ENCODE measurements at regions not wholly inside any gene's neighbourhood (a gene's known extent, or its start where the extent isn't known, plus 50 kb on each side); places are given as distances from the start of the nearest gene placed in this dataset.
A peak's percentile ranks its signal among the peaks of the same experiment; 100 is the strongest.

DNA sequence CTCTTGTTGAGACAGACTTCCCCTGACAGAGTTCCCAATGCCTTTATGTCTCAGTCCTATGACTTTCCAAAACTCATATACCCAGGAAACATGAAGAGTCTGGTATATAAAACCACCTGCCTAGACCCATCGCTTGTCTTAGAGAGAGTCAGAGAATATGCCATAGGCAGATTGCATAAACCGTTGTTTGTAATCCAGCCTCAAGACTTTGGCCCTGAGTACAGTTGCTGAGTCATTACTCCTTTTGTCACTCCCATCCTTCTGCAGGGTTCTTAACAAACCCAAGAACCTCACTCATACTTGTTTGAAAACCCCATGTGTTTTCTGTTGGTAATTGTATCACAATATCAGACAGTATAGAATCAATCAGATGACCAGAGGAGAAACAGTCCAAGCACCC is 616.3 kb downstream of the SLCO4C1 start:
- DNase-seq (ENCODE audit: low spot score) = no peak
- in situ Hi-C loops (cut with MboI; ENCODE audit: low sequenced_read_pairs, unreplicated experiment) = no loop called here

GRCh38 chr5:101678481-101679193 is 617.4 kb downstream of the SLCO4C1 start:
- TF ChIP-seq, protein P1, sequence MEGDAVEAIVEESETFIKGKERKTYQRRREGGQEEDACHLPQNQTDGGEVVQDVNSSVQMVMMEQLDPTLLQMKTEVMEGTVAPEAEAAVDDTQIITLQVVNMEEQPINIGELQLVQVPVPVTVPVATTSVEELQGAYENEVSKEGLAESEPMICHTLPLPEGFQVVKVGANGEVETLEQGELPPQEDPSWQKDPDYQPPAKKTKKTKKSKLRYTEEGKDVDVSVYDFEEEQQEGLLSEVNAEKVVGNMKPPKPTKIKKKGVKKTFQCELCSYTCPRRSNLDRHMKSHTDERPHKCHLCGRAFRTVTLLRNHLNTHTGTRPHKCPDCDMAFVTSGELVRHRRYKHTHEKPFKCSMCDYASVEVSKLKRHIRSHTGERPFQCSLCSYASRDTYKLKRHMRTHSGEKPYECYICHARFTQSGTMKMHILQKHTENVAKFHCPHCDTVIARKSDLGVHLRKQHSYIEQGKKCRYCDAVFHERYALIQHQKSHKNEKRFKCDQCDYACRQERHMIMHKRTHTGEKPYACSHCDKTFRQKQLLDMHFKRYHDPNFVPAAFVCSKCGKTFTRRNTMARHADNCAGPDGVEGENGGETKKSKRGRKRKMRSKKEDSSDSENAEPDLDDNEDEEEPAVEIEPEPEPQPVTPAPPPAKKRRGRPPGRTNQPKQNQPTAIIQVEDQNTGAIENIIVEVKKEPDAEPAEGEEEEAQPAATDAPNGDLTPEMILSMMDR (IDR thresholded peaks at IDR 0.05; ENCODE audit: borderline replicate concordance, control extremely low read depth, extremely low read depth, insufficient read depth, missing control alignments) = peak; percentile 58
- DNase-seq (ENCODE audit: low spot score) = peak; percentile 13
- in situ Hi-C loops (cut with MboI; ENCODE audit: low sequenced_read_pairs, unreplicated experiment) = no loop called here

More for the DNA sequence above, 616.3 kb downstream of the SLCO4C1 start:
- TF ChIP-seq, protein P1 (IDR thresholded peaks at IDR 0.05; ENCODE audit: borderline replicate concordance, control extremely low read depth, extremely low read depth, insufficient read depth, missing control alignments) = no peak

DNA sequence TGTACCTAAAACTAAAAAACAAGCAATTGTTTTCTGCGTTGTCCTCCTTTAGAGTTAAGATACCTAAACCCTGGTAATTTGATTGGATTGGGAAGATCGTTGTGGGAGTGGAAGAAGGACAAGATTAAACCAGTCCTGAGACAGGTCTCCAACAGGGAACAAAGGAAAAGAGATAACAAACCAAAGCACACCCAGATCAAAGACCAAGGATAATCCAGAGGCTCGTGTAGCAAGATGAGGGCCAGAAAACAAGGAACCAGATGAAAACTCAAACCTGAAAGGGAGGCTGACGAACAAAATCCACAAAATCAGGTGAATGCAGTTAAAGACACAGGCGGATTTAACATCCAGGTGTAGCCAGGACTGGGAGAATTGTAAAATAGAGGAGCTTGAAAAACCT is 618.1 kb downstream of the SLCO4C1 start:
- in situ Hi-C loops (cut with MboI; ENCODE audit: low sequenced_read_pairs, unreplicated experiment) = no loop called here
- TF ChIP-seq, protein P1 (IDR thresholded peaks at IDR 0.05; ENCODE audit: borderline replicate concordance, control extremely low read depth, extremely low read depth, insufficient read depth, missing control alignments) = no peak
- DNase-seq (ENCODE audit: low spot score) = no peak

GRCh38 chr5:101676646-101677045 is 619.4 kb downstream of the SLCO4C1 start:
- no peak for DNase-seq (ENCODE audit: low spot score)
- in situ Hi-C loops (cut with MboI; ENCODE audit: low sequenced_read_pairs, unreplicated experiment) = no loop called here
- TF ChIP-seq, protein P1 (IDR thresholded peaks at IDR 0.05; ENCODE audit: borderline replicate concordance, control extremely low read depth, extremely low read depth, insufficient read depth, missing control alignments) = no peak

DNA sequence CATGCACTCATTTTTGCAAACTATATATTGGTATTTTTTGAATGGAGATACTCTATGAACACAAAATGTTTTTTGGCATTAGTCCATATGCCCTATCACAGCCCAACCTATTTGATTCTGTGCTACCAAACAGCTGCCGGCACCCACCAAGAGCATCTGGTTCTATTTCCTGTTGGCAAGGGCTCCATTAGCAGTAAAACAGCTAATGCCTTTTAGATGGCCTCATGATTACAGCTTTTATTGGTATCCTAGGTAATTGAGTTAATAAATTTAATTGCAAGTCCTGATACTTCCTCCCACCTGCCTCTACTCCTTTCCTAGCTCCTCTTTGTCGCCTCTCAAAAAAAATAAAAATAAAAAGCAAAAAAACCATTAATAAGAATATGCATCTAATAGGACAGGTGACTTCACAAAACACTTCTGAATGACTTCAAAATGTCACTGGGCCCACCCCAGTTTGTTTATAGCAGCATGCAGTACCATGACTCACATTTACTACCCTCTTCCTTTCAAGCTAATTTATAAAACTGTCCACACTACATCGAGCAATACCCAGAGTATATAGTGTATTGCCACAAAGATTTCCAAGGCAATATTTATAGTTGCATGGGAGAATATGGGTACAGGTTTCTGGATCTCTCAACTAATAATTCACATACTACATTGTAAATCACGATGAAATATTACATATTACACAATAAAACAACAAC is 620.4 kb downstream of the SLCO4C1 start:
- DNase-seq (ENCODE audit: low spot score) = no peak
- in situ Hi-C loops (cut with MboI; ENCODE audit: low sequenced_read_pairs, unreplicated experiment) = no loop called here
- TF ChIP-seq, protein P1 (IDR thresholded peaks at IDR 0.05; ENCODE audit: borderline replicate concordance, control extremely low read depth, extremely low read depth, insufficient read depth, missing control alignments) = no peak

- DNase-seq (ENCODE audit: low spot score) = no peak
- TF ChIP-seq, protein P1 (IDR thresholded peaks at IDR 0.05; ENCODE audit: borderline replicate concordance, control extremely low read depth, extremely low read depth, insufficient read depth, missing control alignments) = no peak
- in situ Hi-C loops (cut with MboI; ENCODE audit: low sequenced_read_pairs, unreplicated experiment) = no loop called here
Observed at GRCh38 chr5:101673120-101673519, 623.0 kb downstream of the SLCO4C1 start.
